Fibroblast of skin of right quadriceps (primary cell): ENCODE measurements at regions not wholly inside any gene's neighbourhood (a gene's known extent, or its start where the extent isn't known, plus 50 kb on each side); places are given as distances from the start of the nearest gene placed in this dataset.
A peak's percentile ranks its signal among the peaks of the same experiment; 100 is the strongest.

Source experiments
- DNase-seq: peaks from one replicate; pipeline ENCODE4 v3.0.0-alpha.2; 2013

GRCh38 chr12:59196989-59197388 is 276.7 kb upstream of the LRIG3 start:
- DNase-seq, result no peak

- DNase-seq, result no peak
Measured at GRCh38 chr12:59194794-59195193, 274.5 kb upstream of the LRIG3 start.

- no peak for DNase-seq
Measured at GRCh38 chr12:59193476-59194050, 273.3 kb upstream of the LRIG3 start.

- DNase-seq, result no peak
Measured at GRCh38 chr12:59191372-59191771, 271.1 kb upstream of the LRIG3 start.

GRCh38 chr12:59186451-59186850 is 266.1 kb upstream of the LRIG3 start:
- DNase-seq, result no peak

GRCh38 chr12:59185295-59185694 is 265.0 kb upstream of the LRIG3 start:
- no peak for DNase-seq

GRCh38 chr12:59182658-59183455 is 262.6 kb upstream of the LRIG3 start:
- DNase-seq, result no peak

GRCh38 chr12:59182191-59182590 is 261.9 kb upstream of the LRIG3 start:
- DNase-seq, result peak; percentile 3

GRCh38 chr12:59181196-59181777 is 261.0 kb upstream of the LRIG3 start:
- no peak for DNase-seq

GRCh38 chr12:59179231-59179630 is 258.9 kb upstream of the LRIG3 start:
- peak; percentile 6 for DNase-seq

- no peak for DNase-seq
Measured at GRCh38 chr12:59173695-59174094, 253.4 kb upstream of the LRIG3 start.

GRCh38 chr12:59168647-59169046 is 248.3 kb upstream of the LRIG3 start:
- DNase-seq, result no peak

- DNase-seq, result no peak
Measured at GRCh38 chr12:59166457-59166856, 246.2 kb upstream of the LRIG3 start.

GRCh38 chr12:59164991-59165718 is 244.9 kb upstream of the LRIG3 start:
- DNase-seq, result peak; percentile 61

- DNase-seq, result peak; percentile 5
Measured at GRCh38 chr12:59164226-59164625, 243.9 kb upstream of the LRIG3 start.

GRCh38 chr12:59158681-59159080 is 238.4 kb upstream of the LRIG3 start:
- no peak for DNase-seq

GRCh38 chr12:59158066-59158465 is 237.8 kb upstream of the LRIG3 start:
- DNase-seq, result no peak

- DNase-seq, result no peak
Measured at GRCh38 chr12:59155448-59155847, 235.1 kb upstream of the LRIG3 start.

- peak; percentile 73 for DNase-seq
Measured at GRCh38 chr12:59151243-59151642, 230.9 kb upstream of the LRIG3 start.

GRCh38 chr12:59149995-59150642 is 229.8 kb upstream of the LRIG3 start:
- peak; percentile 86 for DNase-seq

GRCh38 chr12:59147791-59148190 is 227.5 kb upstream of the LRIG3 start:
- no peak for DNase-seq

- no peak for DNase-seq
Measured at GRCh38 chr12:59142183-59142790, 222.0 kb upstream of the LRIG3 start.

- no peak for DNase-seq
Measured at GRCh38 chr12:59134750-59135149, 214.4 kb upstream of the LRIG3 start.
